GM23248 (cell line): ENCODE measurements at regions not wholly inside any gene's neighbourhood (a gene's known extent, or its start where the extent isn't known, plus 50 kb on each side); places are given as distances from the start of the nearest gene placed in this dataset.
A peak's percentile ranks its signal among the peaks of the same experiment; 100 is the strongest.

Experiments
- DNase-seq: peaks from one replicate; pipeline ENCODE4 v3.0.0-alpha.2; 2015
- H2AFZ ChIP-seq: fragments of 200-600 bp; sonication (generic); 2 replicates; pipeline ENCODE4 v1.6.1; 2016; ENCODE audit warnings: antibody characterized with exemption
- H3F3A ChIP-seq: fragments of 200-600 bp; sonication (generic); 2 replicates; pipeline ENCODE4 v1.6.1; 2016; ENCODE audit warnings: mild to moderate bottlenecking, antibody characterized with exemption, mixed run types; ENCODE audit not compliant: insufficient read depth
- H3K27ac ChIP-seq: fragments of 200-600 bp; sonication (generic); 2 replicates; pipeline ENCODE4 v1.5.1; 2016; ENCODE audit warnings: mild to moderate bottlenecking
- H3K27me3 ChIP-seq: fragments of 200-600 bp; sonication (generic); replicated peaks from 2 replicates; pipeline ENCODE4 v1.6.1; 2016; ENCODE audit warnings: mild to moderate bottlenecking; ENCODE audit not compliant: insufficient read depth
- H3K36me3 ChIP-seq: fragments of 200-600 bp; sonication (generic); 2 replicates; pipeline ENCODE4 v1.6.1; 2016; ENCODE audit warnings: low read depth, mild to moderate bottlenecking
- H3K4me1 ChIP-seq: fragments of 200-600 bp; sonication (generic); 2 replicates; pipeline ENCODE4 v1.6.1; 2016; ENCODE audit warnings: mild to moderate bottlenecking; ENCODE audit not compliant: insufficient read depth
- H3K4me2 ChIP-seq: fragments of 200-600 bp; sonication (generic); one replicate; pipeline ENCODE4 v1.6.1; 2016; ENCODE audit warnings: mild to moderate bottlenecking; ENCODE audit not compliant: unreplicated experiment
- H3K4me3 ChIP-seq: fragments of 200-600 bp; sonication (generic); 2 replicates; pipeline ENCODE4 v1.5.1; 2016; ENCODE audit warnings: mild to moderate bottlenecking
- H3K79me2 ChIP-seq: fragments of 200-600 bp; sonication (generic); 2 replicates; pipeline ENCODE4 v1.6.1; 2016; ENCODE audit warnings: mild to moderate bottlenecking; ENCODE audit not compliant: insufficient read depth
- H3K9ac ChIP-seq: fragments of 200-600 bp; sonication (generic); 2 replicates; pipeline ENCODE4 v1.6.1; 2016; ENCODE audit warnings: mild to moderate bottlenecking
- H3K9me2 ChIP-seq: fragments of 200-600 bp; sonication (generic); 2 replicates; pipeline ENCODE4 v1.6.1; 2016; ENCODE audit warnings: mixed run types, mild to moderate bottlenecking, moderate library complexity; ENCODE audit not compliant: insufficient read depth
- H3K9me3 ChIP-seq: fragments of 200-600 bp; sonication (generic); one replicate; pipeline ENCODE4 v1.6.1; 2017; ENCODE audit warnings: low read depth
- H4K20me1 ChIP-seq: fragments of 200-600 bp; sonication (generic); 2 replicates; pipeline ENCODE4 v1.6.0; 2016; ENCODE audit not compliant: insufficient read depth
- EZH2 ChIP-seq: fragments of 200-600 bp; sonication (generic); IDR thresholded peaks from 2 replicates; pipeline ENCODE4 v1.6.1; 2018; ENCODE audit warnings: antibody characterized with exemption, mild to moderate bottlenecking; ENCODE audit not compliant: insufficient read depth, poor library complexity, severe bottlenecking
- EZH2phosphoT487 ChIP-seq: fragments of 200-600 bp; sonication (generic); IDR thresholded peaks from 2 replicates; pipeline ENCODE4 v1.6.1; 2018; ENCODE audit warnings: antibody characterized with exemption, moderate library complexity, mild to moderate bottlenecking, low read depth; ENCODE audit not compliant: insufficient read depth
- WGBS, 2 experiments: methylation state at CpG; one replicate each; pipeline ENCODE4 v1.1.6; 2015 to 2017; ENCODE audit warnings: low lambda C conversion rate in 2 of 2, low coverage in 1 of 2; ENCODE audit errors: missing lambda C conversion rate in 2 of 2; 5-methylcytosine and 5-hydroxymethylcytosine counted together
- in situ Hi-C: fragments of 300-500 bp; cut with MboI; formaldehyde crosslinking; loops from 2 replicates; pipeline ENCODE4 v1.15.0; 2020

DNA sequence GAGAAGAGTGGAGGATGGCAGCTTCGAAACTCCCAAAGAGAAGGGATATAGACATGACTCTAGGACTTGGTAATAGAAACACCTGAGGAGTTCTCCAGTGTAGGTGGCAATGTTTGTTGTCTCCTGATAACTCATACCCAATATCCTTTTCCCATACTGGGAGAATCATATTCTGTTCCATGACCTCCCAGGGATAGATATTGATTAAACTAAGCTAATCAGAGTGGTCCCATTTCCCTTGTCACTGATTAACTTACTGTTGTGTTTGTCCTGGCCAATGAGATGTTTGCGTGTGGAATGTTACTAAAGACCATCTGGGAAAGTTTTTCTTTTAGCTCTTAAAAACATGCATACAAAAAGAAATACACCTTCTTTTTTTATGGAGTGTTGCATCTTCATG lies 85.6 kb downstream of the RPL22L1 start:
- Histone ChIP-seq H3K4me2 (no peak overlapping the region), H3K9me2 (no peaks in the 10 kb centered on the region), H3K27me3 (no peaks in the 10 kb centered on the region), H3K9me3 (no peaks in the 10 kb centered on the region), H4K20me1 (no peaks in the 10 kb centered on the region), H3K79me2 (no peaks in the 10 kb centered on the region), H2AFZ (no peak overlapping the region), H3K4me3 (no peak overlapping the region), H3K36me3 (no peaks in the 10 kb centered on the region), H3F3A (no peaks in the 10 kb centered on the region), H3K4me1 (no peaks in the 10 kb centered on the region), H3K27ac (no peak overlapping the region), H3K9ac (no peak overlapping the region)
- 81 to 89% methylated on average over 2 of the region's 2 CpGs for WGBS, 2 experiments
- TF ChIP-seq EZH2 (no peak), EZH2phosphoT487 (no peak)
- no peak for DNase-seq
- in situ Hi-C loops, result no loop called here

DNA sequence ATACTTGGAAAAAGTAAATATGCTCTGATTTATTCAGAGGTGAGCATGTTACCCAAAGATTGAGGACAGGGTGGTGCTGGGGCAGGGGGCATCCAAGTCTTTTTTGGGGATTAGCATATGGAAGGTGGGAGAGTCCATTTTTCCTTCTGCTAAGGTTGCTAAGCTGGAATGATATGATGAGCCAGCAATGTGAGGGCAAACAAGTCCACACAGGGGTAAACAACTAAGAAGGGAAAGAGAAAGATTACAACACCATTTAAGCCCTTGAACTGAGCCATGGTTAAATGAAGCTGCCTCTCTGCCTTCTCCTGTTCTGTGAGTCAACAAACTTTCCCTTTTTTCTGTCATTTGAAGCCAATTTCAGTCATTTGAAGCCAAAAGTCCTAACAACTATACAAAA lies 89.0 kb downstream of the RPL22L1 start:
- no peaks in the 10 kb centered on the region for H3F3A ChIP-seq
- H3K9ac ChIP-seq, result no peak overlapping the region
- no peaks in the 10 kb centered on the region for H3K27me3 ChIP-seq
- H3K4me2 ChIP-seq, result no peak overlapping the region
- H3K79me2 ChIP-seq, result no peaks in the 10 kb centered on the region
- H3K9me3 ChIP-seq, result no peaks in the 10 kb centered on the region
- in situ Hi-C loops, result no loop called here
- no peaks in the 10 kb centered on the region for H4K20me1 ChIP-seq
- no peak overlapping the region for H3K4me3 ChIP-seq
- peak; percentile 26 for DNase-seq
- no peak overlapping the region for H3K27ac ChIP-seq
- no peaks in the 10 kb centered on the region for H3K36me3 ChIP-seq
- no peaks in the 10 kb centered on the region for H3K9me2 ChIP-seq
- TF ChIP-seq EZH2 (no peak), EZH2phosphoT487 (no peak)
- no peaks in the 10 kb centered on the region for H3K4me1 ChIP-seq
- no peak overlapping the region for H2AFZ ChIP-seq

- in situ Hi-C loops, result no loop called here
Observed at GRCh38 chr3:170780471-170780870, 89.5 kb downstream of the RPL22L1 start.

GRCh38 chr3:170778240-170779217 lies 91.5 kb downstream of the RPL22L1 start:
- Histone ChIP-seq H3K4me1 (no peaks in the 10 kb centered on the region), H2AFZ (no peak overlapping the region), H3K27ac (no peak overlapping the region), H3K9me3 (no peaks in the 10 kb centered on the region), H3K79me2 (no peaks in the 10 kb centered on the region), H3K36me3 (no peaks in the 10 kb centered on the region), H3K9me2 (no peaks in the 10 kb centered on the region), H3K27me3 (no peaks in the 10 kb centered on the region), H3K4me2 (no peak overlapping the region), H3K4me3 (no peak overlapping the region), H3K9ac (no peak overlapping the region), H3F3A (no peaks in the 10 kb centered on the region), H4K20me1 (no peaks in the 10 kb centered on the region)
- WGBS, 2 experiments, result 67 to 73% methylated on average over 6 of the region's 6 CpGs
- in situ Hi-C loops, result no loop called here
- TF ChIP-seq EZH2phosphoT487 (no peak), EZH2 (no peak)
- DNase-seq, result no peak

More at GRCh38 chr3:170780471-170780870, 89.5 kb downstream of the RPL22L1 start:
- Histone ChIP-seq H3K36me3 (no peaks in the 10 kb centered on the region), H3K9ac (no peak overlapping the region), H4K20me1 (no peaks in the 10 kb centered on the region), H3K79me2 (no peaks in the 10 kb centered on the region), H3F3A (no peaks in the 10 kb centered on the region), H3K27me3 (no peaks in the 10 kb centered on the region), H3K4me3 (no peak overlapping the region), H3K9me3 (no peaks in the 10 kb centered on the region), H2AFZ (no peak overlapping the region), H3K27ac (no peak overlapping the region), H3K4me1 (no peaks in the 10 kb centered on the region), H3K9me2 (no peaks in the 10 kb centered on the region), H3K4me2 (no peak overlapping the region)
- DNase-seq, result no peak
- TF ChIP-seq EZH2 (no peak), EZH2phosphoT487 (no peak)
- 71 to 80% methylated on average over 1 of the region's 1 CpG for WGBS, 2 experiments

GRCh38 chr3:170777564-170777926 lies 92.5 kb downstream of the RPL22L1 start:
- H3K4me3 ChIP-seq, result no peak overlapping the region
- H2AFZ ChIP-seq, result no peak overlapping the region
- H3K36me3 ChIP-seq, result no peaks in the 10 kb centered on the region
- H3K27me3 ChIP-seq, result no peaks in the 10 kb centered on the region
- H3F3A ChIP-seq, result no peaks in the 10 kb centered on the region
- H3K9me2 ChIP-seq, result no peaks in the 10 kb centered on the region
- in situ Hi-C loops, result no loop called here
- no peaks in the 10 kb centered on the region for H4K20me1 ChIP-seq
- H3K9me3 ChIP-seq, result no peaks in the 10 kb centered on the region
- no peak overlapping the region for H3K4me2 ChIP-seq
- no peaks in the 10 kb centered on the region for H3K4me1 ChIP-seq
- H3K27ac ChIP-seq, result no peak overlapping the region
- TF ChIP-seq EZH2 (no peak), EZH2phosphoT487 (no peak)
- no peak for DNase-seq
- no peak overlapping the region for H3K9ac ChIP-seq
- H3K79me2 ChIP-seq, result no peaks in the 10 kb centered on the region
